ENCODE measurements at regions not wholly inside any gene's neighbourhood (a gene's known extent, or its start where the extent isn't known, plus 50 kb on each side); places are given as distances from the start of the nearest gene placed in this dataset.

DNA sequence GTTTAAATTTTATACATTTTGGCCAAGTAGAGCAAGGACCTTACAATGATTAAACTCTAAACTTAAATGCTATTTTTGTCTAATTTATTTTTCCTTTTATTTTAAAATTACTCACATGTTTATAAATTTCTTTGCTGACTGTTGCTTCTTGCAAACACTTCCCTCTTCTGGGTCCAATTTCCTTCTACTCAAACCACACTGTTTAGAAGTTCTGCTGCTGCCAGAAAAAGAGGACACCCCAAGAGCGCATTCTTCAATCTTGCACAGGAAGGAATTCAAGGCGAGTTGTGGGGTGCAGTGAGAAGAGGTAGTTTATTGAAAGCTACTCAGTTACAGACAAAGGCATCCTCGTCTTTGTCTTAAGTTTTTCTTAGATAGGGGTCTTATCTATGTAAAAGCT lies 88.5 kb upstream of the NEK7 start:
- Histone ChIP-seq H3K9me2 (replicated peaks; ENCODE audit: low read depth, low read length) (no peaks in the 10 kb centered on the region), H3K27me3 (ENCODE audit: insufficient read depth, low read length, poor library complexity, severe bottlenecking) (no peaks in the 10 kb centered on the region), H2AFZ (ENCODE audit: low read length) (0 out of 2 replicates have a peak overlapping the region, but pooled peaks have one; percentile 29), H3K9ac (ENCODE audit: low read depth, low read length, poor library complexity, severe bottlenecking) (no peak overlapping the region), H3K79me2 (ENCODE audit: insufficient read depth, low read length) (no peaks in the 10 kb centered on the region), H3K9me3 (ENCODE audit: insufficient read depth, low read depth, low read length) (no peaks in the 10 kb centered on the region), H3K4me2 (ENCODE audit: low read depth, low read length, poor library complexity, severe bottlenecking) (no peak overlapping the region), H3F3A (ENCODE audit: low read depth) (no peaks in the 10 kb centered on the region), H3K36me3 (ENCODE audit: insufficient read depth, low read length) (no peaks in the 10 kb centered on the region), H3K4me3 (ENCODE audit: low read length, poor library complexity, severe bottlenecking) (no peak overlapping the region), H4K20me1 (ENCODE audit: insufficient read depth, low read length, poor library complexity, severe bottlenecking) (no peaks in the 10 kb centered on the region), H3K4me1 (ENCODE audit: insufficient read depth, low read length, poor library complexity, severe bottlenecking) (no peaks in the 10 kb centered on the region)
- no peak for TF ChIP-seq EZH2phosphoT487 (IDR thresholded peaks at IDR 0.05; ENCODE audit: borderline replicate concordance)
- TF ChIP-seq, protein P1, sequence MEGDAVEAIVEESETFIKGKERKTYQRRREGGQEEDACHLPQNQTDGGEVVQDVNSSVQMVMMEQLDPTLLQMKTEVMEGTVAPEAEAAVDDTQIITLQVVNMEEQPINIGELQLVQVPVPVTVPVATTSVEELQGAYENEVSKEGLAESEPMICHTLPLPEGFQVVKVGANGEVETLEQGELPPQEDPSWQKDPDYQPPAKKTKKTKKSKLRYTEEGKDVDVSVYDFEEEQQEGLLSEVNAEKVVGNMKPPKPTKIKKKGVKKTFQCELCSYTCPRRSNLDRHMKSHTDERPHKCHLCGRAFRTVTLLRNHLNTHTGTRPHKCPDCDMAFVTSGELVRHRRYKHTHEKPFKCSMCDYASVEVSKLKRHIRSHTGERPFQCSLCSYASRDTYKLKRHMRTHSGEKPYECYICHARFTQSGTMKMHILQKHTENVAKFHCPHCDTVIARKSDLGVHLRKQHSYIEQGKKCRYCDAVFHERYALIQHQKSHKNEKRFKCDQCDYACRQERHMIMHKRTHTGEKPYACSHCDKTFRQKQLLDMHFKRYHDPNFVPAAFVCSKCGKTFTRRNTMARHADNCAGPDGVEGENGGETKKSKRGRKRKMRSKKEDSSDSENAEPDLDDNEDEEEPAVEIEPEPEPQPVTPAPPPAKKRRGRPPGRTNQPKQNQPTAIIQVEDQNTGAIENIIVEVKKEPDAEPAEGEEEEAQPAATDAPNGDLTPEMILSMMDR (conservative IDR thresholded peaks at IDR 0.05; ENCODE audit: low read length): no peak

DNA sequence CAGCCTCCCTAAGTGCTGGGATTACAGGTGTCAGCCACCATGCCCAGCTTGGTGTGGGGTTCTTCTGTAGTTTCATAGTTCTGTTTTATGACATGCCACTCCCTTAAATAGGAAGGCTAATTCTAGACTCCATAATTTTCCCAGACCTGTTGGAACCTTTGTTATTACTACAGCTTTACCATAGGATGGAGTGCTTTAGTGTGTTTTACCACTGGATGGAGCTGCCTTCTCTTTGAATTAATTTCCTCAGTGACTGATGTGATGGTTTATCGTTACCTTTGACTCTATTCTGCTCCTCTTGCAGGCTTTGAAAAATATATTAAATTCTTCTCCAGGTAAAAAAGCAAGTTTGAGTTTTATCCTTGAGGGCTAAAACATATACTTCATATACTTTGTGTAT lies 84.6 kb upstream of the NEK7 start:
- H3K9me3 ChIP-seq (ENCODE audit: insufficient read depth, low read depth, low read length): no peaks in the 10 kb centered on the region
- H3K4me1 ChIP-seq (ENCODE audit: insufficient read depth, low read length, poor library complexity, severe bottlenecking): no peaks in the 10 kb centered on the region
- H3K79me2 ChIP-seq (ENCODE audit: insufficient read depth, low read length): no peaks in the 10 kb centered on the region
- H3K27me3 ChIP-seq (ENCODE audit: insufficient read depth, low read length, poor library complexity, severe bottlenecking): no peaks in the 10 kb centered on the region
- H2AFZ ChIP-seq (ENCODE audit: low read length): no peak overlapping the region
- no peaks in the 10 kb centered on the region for H4K20me1 ChIP-seq (ENCODE audit: insufficient read depth, low read length, poor library complexity, severe bottlenecking)
- no peaks in the 10 kb centered on the region for H3F3A ChIP-seq (ENCODE audit: low read depth)
- no peak overlapping the region for H3K4me3 ChIP-seq (ENCODE audit: low read length, poor library complexity, severe bottlenecking)
- H3K4me2 ChIP-seq (ENCODE audit: low read depth, low read length, poor library complexity, severe bottlenecking): no peak overlapping the region
- no peaks in the 10 kb centered on the region for H3K9me2 ChIP-seq (replicated peaks; ENCODE audit: low read depth, low read length)
- no peak overlapping the region for H3K9ac ChIP-seq (ENCODE audit: low read depth, low read length, poor library complexity, severe bottlenecking)
- TF ChIP-seq EZH2phosphoT487 (IDR thresholded peaks at IDR 0.05; ENCODE audit: borderline replicate concordance): no peak
- TF ChIP-seq, protein P1 (conservative IDR thresholded peaks at IDR 0.05; ENCODE audit: low read length): peak; percentile 70
- H3K36me3 ChIP-seq (ENCODE audit: insufficient read depth, low read length): no peaks in the 10 kb centered on the region

DNA sequence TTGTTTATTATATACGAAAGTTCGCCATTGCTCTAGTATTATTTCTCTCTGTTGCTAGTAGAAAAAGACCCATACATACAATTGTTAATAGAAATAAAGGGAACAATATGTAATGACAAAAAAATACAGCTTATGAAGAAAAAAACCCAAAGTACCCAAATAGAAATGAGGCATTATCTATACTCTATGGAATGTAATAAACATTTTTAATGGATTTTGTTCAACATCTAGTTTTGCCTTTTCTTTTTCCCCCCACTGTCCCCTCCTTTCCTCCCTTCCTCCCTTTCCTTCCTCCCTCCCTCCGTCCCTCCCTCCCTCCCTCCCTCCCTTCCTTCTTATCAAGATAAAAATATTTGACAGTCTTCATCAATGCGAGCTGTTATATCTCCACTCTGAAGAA lies 81.5 kb upstream of the NEK7 start:
- Histone ChIP-seq H3K4me3 (ENCODE audit: low read length, poor library complexity, severe bottlenecking) (no peak overlapping the region), H3K4me2 (ENCODE audit: low read depth, low read length, poor library complexity, severe bottlenecking) (no peak overlapping the region), H3K79me2 (ENCODE audit: insufficient read depth, low read length) (no peaks in the 10 kb centered on the region), H3F3A (ENCODE audit: low read depth) (no peaks in the 10 kb centered on the region), H3K27me3 (ENCODE audit: insufficient read depth, low read length, poor library complexity, severe bottlenecking) (no peaks in the 10 kb centered on the region), H3K36me3 (ENCODE audit: insufficient read depth, low read length) (no peaks in the 10 kb centered on the region), H2AFZ (ENCODE audit: low read length) (no peak overlapping the region), H4K20me1 (ENCODE audit: insufficient read depth, low read length, poor library complexity, severe bottlenecking) (no peaks in the 10 kb centered on the region), H3K9me2 (replicated peaks; ENCODE audit: low read depth, low read length) (no peaks in the 10 kb centered on the region), H3K9me3 (ENCODE audit: insufficient read depth, low read depth, low read length) (no peaks in the 10 kb centered on the region), H3K9ac (ENCODE audit: low read depth, low read length, poor library complexity, severe bottlenecking) (no peak overlapping the region), H3K4me1 (ENCODE audit: insufficient read depth, low read length, poor library complexity, severe bottlenecking) (no peaks in the 10 kb centered on the region)
- TF ChIP-seq EZH2phosphoT487 (IDR thresholded peaks at IDR 0.05; ENCODE audit: borderline replicate concordance): no peak
- TF ChIP-seq, protein P1 (conservative IDR thresholded peaks at IDR 0.05; ENCODE audit: low read length): no peak
